G401 (cell line): ENCODE measurements at regions not wholly inside any gene's neighbourhood (a gene's known extent, or its start where the extent isn't known, plus 50 kb on each side); places are given as distances from the start of the nearest gene placed in this dataset.

Experiments
- DNase-seq: peaks from one replicate; pipeline ENCODE4 v3.0.0-alpha.2; 2015; ENCODE audit warnings: low spot score
- in situ Hi-C: cut with HindIII; loops from 2 replicates; pipeline ENCODE4 v1.10.0; 2016; ENCODE audit warnings: low sequenced_read_pairs, mixed read lengths

DNA sequence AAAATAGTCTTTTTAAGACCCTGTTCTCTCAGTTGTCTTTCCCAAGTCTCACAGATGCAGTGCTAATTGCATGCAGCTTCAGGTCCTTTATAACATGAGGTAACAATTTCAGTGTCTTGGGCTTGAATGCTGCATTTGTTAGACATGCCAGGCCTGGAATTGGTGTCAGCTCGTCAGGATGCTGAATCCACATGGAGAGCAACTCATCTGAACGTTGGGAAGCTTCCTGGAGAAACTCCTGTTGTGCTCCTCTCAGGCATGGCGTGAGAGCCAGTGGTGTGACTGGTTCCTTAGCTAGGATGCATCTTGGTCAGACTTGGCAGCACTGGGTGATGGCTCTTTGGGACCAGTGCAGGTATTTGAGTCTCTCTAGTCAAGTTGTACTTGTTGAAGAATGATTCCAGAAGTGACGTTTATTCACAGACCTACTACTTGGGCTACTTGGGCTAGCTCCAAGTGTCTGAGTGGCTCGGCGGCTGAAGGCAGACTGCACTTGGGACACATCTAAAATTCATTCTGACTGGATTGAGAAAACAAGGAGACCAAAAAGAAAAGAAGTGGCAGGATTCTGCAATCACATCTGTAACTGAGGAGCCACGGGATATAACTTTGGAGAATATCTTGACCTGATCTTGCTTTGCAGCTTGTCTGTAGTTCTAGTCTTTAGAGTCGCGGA, 134.8 kb upstream of the ARHGAP5 start:
- DNase-seq = peak; percentile 8
- in situ Hi-C loops = no loop called here

DNA sequence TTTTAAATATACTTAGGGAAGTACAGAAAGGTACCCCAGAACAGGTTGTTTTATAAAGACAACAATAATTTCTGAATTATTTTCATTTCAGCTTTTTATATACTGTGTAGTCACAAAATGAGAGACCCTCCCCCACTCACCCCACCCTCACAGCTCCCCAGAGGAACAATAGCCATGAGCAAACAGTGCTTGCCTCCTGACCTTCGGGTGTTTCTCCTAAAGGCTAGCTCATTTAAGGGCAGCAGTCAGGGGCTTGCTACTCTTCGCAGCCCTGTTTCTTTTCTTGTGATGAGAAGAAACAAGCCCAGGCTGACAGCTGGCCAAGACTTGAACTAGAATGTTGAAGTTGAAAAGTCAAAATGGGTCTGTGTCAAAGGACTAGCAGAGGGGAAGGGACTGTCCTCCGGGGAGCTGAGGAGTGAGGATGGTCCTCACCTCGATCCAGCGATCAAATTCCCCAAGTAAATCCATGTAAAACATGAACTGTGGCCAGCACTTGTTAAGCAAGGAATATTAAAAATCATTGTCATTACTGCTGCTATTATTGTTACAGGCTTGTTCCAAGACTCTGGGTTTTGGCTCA, 133.8 kb upstream of the ARHGAP5 start:
- DNase-seq = no peak
- in situ Hi-C loops = no loop called here

DNA sequence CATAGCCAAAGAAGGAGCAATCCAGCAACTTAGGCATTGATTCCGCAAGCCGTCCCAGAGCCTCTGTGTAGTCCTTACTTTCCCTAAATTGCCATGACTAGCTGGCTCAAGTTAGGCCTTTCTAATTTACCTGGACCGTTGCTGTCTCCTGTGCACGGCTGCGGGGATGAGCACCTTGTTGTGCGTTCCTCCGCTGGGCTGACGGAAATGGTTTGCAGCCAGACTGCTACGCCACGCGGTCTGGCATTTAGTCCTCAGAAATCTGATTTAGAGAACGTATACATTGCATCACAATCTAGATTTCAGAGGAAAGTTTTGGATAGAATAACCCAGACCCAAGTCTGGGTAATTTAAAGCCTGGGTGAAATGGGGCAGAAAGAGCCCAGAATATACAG, 133.2 kb upstream of the ARHGAP5 start:
- no peak for DNase-seq
- in situ Hi-C loops = no loop called here

DNA sequence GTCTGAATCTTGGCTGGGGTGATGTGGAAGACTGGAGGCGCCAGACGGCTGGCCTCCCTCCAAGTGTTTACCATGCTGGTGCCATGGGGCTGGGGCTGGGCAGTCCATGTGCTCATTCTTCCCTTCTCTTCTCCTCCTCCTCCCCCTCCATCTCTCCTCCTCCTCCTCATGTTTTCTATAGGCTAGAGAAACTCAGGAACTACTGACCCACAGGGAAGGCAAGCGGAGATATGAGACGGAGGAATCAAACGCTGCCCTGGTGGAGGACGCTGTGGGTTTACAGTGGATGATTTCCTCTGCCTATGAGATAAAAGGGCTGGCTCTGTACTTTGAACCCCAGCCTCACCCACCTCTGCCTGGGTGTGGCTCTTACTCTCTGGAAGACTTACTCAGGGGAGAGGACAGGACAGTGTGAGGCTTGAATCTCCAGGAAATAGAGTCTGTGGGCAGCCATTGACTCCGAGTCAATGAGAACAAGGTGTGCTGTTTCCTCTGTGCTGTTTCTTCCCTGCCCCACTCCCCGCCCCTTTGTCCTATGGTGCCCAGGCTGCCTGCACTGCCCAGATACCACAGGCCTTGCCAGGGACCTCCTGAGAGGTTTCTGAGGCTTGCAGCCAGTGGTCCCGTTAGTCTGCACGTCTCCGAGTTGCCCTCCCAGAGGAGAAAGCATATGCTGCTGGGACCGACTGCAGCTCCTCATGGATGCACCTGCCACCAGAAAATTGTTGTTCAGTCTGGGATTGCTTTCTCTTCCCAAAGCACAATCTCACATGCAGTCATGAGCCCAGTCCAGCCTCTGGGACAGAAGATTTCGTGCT, 132.6 kb upstream of the ARHGAP5 start:
- in situ Hi-C loops = no loop called here
- DNase-seq = peak; percentile 91

DNA sequence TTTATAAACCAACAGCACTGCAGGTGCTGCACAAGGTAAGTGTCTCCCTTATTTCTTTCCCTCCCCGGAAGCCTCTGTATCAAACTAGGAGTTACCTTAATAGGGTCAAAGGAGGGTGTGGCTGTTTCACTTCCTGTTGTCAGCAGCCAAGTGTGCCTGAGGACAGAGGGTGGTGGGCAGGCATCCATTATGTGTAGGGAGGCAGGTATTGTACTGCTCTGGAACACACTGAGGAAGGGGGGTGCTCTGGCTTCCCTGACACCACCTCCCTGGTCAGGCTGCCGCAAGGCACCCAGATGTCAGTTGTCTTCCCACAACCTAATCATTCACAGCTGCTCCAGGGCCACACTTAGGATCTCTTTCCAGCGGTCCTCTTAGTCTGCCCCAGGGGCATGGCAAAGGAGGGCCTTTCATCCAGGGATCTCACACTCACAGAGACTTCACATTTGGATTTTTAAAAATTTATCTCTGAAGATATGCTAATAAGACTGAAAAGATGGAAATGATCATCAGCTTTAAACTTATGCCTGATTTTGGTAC, 132.0 kb upstream of the ARHGAP5 start:
- in situ Hi-C loops = no loop called here
- DNase-seq = no peak

DNA sequence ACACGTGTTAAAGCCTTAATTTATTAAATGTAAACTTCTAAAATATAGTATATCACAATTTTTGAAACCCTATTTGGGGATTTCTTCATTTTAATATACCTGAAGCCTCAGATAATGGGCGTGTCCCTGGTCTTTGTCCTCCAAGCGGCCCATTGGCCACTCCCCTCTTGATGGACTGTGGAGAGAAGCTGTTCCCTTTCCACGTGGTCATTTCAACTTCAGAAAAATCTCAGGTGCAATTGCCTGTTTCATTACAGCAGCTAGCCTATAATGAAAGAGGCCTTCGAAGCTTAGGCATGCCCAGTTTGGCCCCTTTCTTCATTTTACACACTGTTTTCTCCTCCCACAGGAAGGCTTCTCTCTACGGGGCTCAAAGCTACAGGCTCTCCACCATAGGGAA, 131.4 kb upstream of the ARHGAP5 start:
- DNase-seq = no peak
- in situ Hi-C loops = no loop called here

DNA sequence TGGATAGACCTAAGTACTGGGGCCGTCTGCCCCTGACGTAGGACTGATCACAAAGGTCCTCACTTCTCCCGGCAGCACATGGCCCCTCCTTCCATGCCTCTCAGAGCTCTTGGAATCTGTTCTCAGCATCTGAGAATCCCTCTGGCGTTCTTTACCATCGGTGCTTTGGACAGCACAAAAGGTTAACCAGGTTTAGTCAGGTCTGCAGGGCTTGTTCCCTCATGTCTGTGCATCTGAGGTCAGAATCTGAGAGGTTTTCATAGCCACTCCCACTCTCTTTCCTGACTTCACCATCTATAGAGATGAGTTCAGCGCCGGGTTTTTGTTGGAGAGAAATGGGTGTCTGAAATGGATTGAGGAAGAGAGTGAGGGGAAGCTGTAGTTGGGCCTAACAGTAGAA, 130.0 kb upstream of the ARHGAP5 start:
- no peak for DNase-seq
- in situ Hi-C loops = no loop called here

DNA sequence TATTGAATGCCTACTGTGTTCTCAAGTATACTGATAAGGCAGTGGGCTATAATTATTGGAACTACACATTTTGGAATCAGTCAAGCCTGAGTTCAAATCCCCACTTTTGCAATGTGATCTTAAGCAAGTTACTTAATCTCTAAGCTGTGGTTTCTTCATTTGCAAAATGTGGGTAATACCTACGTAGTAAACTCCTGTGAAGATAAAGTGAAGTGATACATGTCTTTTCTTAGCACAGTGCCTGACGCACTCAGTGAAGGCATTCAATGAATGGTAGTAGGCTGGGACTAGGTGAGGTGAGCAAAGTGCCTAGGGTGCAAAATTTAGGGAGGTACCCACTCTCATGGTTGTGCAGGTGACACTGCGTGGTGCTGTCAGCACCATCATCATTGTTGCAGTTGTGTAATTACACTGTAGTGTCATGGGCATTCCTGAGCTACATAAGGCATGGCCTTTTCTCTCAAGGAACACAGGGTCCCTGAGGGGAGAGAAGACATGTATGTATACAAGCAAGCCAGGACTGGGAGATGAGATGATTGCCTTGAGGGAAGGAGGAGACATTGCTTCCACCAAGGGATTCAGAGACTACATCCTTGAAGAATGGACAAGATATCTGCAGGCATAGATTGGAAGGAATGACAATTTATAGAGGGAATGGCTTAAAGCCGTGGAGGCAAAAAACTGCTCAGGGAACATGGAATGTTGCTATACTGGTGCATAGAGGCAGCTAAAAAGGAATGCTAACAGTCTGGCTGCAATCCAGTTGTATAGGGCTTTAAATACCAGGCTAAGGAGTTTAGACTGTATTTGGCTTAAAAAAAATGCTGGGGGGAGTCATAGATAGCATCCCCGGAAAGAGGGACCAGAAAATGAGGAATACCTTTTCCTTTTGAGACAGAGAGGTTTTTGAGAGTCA, 129.2 kb upstream of the ARHGAP5 start:
- in situ Hi-C loops = no loop called here
- no peak for DNase-seq

DNA sequence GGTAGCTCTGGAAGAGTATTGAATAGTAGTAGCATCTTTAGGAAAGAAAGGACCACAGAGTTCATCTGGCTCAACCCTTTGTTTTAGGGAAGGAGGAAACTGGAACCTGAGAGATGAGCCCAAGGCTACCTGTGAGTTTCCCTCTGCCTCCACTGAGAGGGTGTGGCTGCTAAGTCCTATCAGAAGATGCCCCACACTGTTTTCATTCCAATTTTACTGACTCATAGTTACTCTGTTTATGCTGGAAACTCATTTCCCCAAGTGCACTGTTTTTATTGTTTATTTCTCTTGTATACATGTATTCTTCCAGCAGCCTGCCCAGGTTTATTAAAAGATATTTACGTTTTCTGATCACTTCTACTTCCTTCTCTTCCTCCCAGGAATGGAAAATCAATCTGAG, 127.4 kb upstream of the ARHGAP5 start:
- in situ Hi-C loops = no loop called here
- no peak for DNase-seq

DNA sequence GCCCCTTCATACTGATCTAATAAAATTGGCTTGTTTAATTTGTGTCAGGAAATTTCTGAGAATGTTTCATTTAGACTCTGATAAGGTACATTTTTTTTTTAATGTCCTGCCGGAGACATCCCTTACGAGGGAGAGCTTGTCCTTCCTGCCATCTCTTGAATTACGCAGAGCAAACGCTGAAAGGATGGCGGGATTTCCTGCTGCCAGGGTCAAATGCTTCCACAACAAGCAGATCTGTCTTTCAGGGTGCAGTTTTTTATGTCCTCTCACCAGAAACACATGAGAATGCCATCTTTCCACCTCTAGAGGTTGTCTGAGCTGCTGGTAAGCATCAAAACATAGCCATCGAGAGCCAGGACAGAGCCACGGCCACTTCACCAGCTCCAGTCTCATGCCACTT, 126.8 kb upstream of the ARHGAP5 start:
- DNase-seq = no peak
- in situ Hi-C loops = no loop called here

DNA sequence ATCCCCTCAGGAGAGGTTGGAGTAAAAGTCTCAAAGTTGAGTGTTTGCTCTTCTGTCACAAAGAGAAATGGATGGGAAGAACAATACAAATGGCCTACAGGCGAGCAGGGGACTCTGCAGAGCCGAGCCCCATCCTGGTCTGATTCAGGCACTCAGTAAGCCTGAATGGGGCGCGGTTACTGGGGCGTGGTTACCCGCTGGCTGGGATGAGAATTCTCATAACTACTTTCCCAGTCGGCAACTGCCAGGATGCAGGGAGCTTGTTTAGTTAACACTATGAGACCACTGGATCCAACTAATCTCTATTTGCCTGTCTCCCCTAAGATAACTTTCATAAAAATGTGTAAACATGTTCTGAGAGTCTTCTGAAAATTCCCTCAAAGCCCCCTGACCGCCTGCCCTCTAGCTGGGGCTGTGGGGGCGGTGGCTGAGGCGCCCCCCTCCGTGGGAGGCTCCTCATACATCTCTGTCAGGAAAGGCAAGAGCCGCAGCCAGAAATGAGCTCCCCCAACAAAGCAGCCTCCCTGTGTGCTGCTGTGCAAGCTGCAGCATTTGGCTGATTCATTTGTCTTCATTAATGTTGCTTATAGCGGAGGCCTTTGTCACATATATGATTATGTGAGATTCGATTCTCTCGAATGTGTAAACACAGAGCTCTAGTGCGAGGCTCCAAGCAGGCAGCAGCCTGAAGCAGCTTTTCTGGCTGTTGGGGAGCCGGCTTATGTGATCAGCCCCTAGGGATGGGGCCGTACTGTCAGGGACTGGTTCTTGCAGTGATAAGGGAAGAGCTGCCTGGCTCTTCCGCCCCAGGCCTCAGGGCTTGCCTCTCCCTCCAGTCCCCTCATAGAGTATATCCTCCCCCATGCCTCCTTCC, 126.1 kb upstream of the ARHGAP5 start:
- in situ Hi-C loops = no loop called here
- DNase-seq = no peak

DNA sequence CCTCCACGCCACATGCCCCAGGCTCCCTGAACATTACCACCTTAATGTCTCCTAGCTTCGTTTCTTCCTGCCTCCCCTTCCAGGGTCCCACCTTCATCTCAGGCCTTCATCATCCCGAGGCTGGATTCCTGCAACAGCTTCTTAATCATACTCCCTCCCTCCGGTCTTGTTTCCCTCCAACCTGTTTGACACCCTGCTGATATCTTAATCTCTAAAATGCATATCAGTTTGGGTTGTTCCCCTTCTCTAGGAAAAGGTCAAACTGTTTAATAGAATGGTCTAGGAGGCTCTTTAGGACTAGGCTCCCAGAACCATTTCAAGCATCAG, 125.5 kb upstream of the ARHGAP5 start:
- no peak for DNase-seq
- in situ Hi-C loops = no loop called here

DNA sequence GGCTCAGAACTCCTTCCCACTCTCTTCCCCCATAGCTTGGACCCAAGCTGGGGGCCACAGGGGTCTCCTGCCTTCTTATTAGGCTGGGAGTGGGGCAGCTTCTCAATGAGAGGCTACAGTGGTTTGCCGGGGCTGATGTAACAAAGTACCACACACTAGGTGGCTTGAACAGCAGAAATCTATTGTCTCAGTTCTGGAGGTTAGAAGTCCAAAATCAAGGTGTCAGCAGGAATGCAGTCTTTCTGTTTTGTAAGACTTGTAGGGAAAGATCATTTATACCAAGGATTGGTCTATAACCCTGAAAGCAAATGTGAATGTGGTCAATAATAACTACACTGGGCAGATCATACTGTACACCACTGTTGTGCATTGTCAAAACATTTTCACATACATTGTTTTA, 124.5 kb upstream of the ARHGAP5 start:
- DNase-seq = no peak
- in situ Hi-C loops = no loop called here

DNA sequence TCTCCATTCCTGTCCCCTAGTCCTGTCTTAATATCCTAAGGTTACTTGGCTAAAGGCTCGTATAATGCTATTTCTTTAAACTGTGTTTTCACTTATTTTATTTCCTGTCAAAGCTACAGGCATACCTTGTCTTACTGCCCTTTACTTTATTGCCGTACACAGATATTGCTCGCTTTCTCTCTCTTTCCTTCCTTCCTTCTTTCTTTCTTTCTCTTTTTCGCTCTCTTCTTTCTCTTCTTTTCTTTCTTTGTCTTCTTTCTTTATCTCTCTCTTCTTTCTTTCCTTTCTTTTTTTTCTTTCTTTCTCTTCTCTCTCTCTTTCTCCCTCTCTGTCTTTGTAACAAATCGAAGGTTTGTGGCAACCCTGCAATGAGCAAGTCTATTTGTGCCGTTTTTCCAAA, 123.9 kb upstream of the ARHGAP5 start:
- in situ Hi-C loops = no loop called here
- no peak for DNase-seq

DNA sequence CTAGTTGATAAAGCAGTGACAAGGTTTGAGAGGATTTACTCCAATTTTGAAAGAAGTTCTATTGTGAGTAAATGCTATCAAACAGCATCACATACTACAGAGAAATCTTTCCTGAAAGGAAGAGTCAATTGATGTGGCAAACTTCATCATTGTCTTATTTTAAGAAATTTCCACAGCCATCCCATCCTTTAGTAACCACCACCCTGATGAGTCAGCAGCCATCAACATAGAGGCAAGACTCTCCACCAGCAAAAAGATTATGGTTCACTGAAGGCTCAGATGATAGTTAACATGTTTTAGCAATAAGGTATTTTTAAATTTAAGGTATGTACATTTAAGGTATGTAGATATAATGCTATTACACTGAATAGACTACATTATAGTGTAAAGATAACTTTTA, 122.1 kb upstream of the ARHGAP5 start:
- DNase-seq = no peak
- in situ Hi-C loops = no loop called here

DNA sequence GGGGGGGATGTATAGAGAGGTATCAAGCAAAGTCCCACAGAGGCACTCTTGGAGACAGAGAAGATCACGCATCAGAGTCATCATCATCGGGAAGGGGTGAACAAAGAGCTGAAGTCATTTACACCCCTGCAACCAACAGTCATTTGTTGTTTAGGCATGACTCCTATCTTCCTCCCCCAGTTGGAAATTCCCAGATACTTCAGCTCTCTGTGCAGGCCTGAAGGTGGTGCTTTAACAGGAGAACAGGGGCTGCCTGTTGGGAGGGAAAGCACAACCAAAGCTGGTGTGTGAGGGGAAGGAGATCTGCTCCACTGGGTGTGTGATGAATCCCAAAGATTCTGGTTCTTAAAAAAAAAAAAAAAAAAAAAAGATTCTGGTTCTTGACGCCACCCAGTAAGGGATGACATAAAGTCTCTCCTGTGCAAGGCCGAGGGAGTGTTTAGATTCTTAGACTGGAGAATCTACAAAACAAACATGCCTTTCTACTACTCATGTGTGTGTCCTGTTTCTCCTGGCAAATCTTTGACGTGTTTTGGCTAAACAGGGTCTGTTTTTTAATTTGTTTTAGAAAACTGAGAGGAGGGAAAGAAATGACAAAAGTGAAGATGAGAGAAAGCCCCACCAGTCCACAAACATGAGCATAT, 121.0 kb upstream of the ARHGAP5 start:
- in situ Hi-C loops = no loop called here
- no peak for DNase-seq

DNA sequence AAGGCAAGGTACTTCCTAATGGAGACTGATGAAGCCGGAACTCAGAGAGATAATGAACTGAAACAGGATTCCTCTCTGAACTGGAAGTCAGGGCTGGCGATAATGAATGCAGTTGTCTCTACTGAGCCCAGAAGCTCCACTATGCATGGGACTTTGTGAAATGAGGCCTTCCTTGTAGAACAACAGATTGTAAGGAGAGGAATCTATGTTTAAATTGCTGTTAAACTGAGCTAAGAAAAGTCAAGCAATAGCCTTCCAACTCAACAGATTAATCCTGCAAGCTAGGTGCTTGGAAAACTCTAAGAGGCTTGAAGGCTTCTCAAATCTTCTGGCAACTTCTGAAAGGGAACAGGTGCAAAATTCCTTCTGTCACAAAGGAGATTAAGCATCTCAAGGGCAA, 119.5 kb upstream of the ARHGAP5 start:
- DNase-seq = no peak
- in situ Hi-C loops = no loop called here

DNA sequence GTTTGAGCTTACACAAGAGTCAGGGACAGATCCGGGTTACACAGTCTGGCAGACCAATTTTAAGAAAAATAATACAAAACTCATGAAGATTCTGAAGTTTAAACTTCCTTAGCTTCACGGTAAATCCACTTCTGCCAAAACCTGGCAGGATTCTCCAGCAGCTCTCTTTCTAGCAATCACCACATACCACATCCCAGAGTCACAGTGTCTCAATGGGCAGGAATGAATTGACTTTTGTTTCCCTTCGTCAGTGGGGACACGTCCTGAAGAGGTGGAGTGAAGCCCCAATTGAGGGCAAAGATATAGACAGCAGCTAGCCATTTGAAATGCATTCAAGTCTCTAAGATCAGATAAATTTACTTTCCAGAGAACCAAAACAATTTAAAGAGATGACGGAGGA, 117.1 kb upstream of the ARHGAP5 start:
- in situ Hi-C loops = no loop called here
- no peak for DNase-seq
